ENCODE measurements at regions not wholly inside any gene's neighbourhood (a gene's known extent, or its start where the extent isn't known, plus 50 kb on each side); places are given as distances from the start of the nearest gene placed in this dataset.

DNA sequence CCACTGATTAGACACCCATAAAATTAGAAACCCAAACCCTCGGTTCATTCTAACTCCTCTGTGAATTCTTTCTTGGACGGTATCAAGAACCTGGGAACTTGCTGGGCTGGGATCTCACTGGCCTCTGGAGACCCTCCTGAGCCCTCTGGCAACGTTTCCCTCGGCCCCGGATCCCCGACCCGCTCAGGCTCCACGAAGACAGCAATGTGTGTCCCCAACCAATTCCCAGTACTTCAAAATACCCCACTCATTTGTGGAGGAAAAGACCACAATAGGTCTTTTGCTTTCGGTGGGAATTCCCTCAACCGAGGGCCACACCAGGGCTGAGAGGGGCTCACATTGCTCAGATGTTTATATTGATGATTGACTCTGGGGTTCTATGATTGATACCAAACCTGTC lies 117.9 kb upstream of the PRR20G start:
- Histone ChIP-seq H3K27me3 (replicated peaks) (no peaks in the 10 kb centered on the region), H3K36me3 (replicated peaks) (no peaks in the 10 kb centered on the region), H3K4me3 (ENCODE audit: low read depth, low read length) (no peak overlapping the region), H3K27ac (no peak overlapping the region)
- TF ChIP-seq CTCF (IDR thresholded peaks at IDR 0.05; ENCODE audit: low read depth, low read length, missing control alignments) = no peak
- in situ Hi-C loops (cut with HindIII; ENCODE audit: low pct_ligation_motif_present, low sequenced_read_pairs) = no loop called here
- DNase-seq = no peak

GRCh38 chr3:127405010-127405598 lies 117.3 kb upstream of the PRR20G start:
- Histone ChIP-seq H3K36me3 (replicated peaks) (no peaks in the 10 kb centered on the region), H3K4me3 (ENCODE audit: low read depth, low read length) (no peak overlapping the region), H3K27ac (no peak overlapping the region), H3K27me3 (replicated peaks) (no peaks in the 10 kb centered on the region)
- in situ Hi-C loops (cut with HindIII; ENCODE audit: low pct_ligation_motif_present, low sequenced_read_pairs) = no loop called here
- no peak for TF ChIP-seq CTCF (IDR thresholded peaks at IDR 0.05; ENCODE audit: low read depth, low read length, missing control alignments)
- DNase-seq = no peak

DNA sequence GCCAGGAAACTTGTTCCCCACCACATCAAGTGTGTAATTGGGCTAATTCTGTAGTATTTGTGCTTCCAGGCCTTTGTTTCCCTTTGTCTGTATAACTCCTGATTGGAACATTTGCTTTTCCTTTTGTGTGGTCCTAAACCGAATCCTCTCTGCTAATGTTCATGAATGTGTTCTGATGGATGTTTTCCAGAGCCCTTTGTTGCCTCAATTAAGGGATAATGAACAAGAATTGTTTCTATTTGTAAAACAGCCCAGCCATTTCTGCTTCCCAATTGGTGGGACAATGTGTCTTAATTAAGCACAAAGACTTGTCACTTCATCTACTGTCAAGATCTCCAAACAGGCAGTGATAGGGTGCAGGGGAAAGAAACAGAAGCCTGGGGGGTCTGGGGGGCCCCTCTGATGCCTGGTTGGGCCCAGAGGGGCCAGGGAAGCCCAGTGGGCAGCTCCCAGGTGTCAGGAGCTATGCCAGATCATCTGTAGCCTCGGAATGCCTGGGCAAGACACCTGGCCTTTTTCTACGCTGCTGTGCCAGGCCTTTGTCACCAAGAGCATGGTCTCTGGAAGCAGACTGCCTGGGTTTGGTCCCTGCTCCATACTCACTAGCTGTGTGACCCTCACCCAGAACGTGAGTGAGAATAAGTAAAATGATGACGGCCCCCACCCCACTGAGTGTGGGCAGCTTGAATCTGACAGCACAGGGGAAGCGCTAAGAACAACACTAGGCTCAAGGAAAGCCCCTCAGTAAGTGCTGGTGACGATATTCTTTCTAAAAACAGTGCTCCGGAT lies 116.6 kb upstream of the PRR20G start:
- Histone ChIP-seq H3K4me3 (ENCODE audit: low read depth, low read length) (no peak overlapping the region), H3K36me3 (replicated peaks) (no peaks in the 10 kb centered on the region), H3K27ac (no peak overlapping the region), H3K27me3 (replicated peaks) (no peaks in the 10 kb centered on the region)
- in situ Hi-C loops (cut with HindIII; ENCODE audit: low pct_ligation_motif_present, low sequenced_read_pairs) = no loop called here
- no peak for TF ChIP-seq CTCF (IDR thresholded peaks at IDR 0.05; ENCODE audit: low read depth, low read length, missing control alignments)
- DNase-seq = no peak

DNA sequence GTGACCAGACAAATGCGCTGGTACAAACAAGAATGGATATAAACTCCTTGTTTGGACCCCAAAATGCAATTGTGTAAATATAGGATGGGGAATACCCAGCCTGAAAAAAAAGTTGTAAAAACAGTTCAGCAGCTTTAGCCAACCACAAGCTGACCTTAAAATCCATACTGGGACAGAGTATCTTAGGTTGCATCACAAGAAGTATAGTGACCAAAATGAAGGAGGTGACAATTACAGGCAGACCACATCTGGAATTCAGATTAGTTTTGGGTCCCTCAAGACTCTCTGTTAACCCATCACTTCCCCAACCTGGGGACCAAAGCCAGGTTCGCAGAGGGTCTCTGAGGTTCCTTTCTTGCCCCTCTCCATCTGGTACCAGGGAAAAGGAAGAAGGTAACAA lies 115.9 kb upstream of the PRR20G start:
- DNase-seq = no peak
- in situ Hi-C loops (cut with HindIII; ENCODE audit: low pct_ligation_motif_present, low sequenced_read_pairs) = no loop called here
- Histone ChIP-seq H3K36me3 (replicated peaks) (no peaks in the 10 kb centered on the region), H3K4me3 (ENCODE audit: low read depth, low read length) (no peak overlapping the region), H3K27me3 (replicated peaks) (no peaks in the 10 kb centered on the region), H3K27ac (no peak overlapping the region)
- TF ChIP-seq CTCF (IDR thresholded peaks at IDR 0.05; ENCODE audit: low read depth, low read length, missing control alignments) = no peak

DNA sequence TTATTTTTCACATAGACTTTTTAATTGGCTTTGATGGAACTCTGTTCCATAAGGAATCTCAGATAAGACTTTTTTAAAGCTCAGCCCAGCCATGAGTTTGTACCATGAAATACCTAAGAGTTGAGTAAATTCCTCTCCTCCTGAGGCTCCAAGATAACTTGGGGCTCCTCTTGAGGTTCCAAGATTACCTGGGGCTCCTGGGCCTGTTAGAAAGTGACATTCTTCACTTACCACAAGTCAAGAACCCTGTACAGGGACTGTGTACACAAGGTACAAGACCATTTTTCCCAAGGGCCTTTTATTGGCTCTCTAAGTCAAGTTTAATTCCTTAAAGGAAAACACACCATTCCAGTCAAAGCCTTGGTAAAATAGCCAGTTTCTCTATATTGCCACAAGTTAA lies 111.3 kb upstream of the PRR20G start:
- DNase-seq = no peak
- in situ Hi-C loops (cut with HindIII; ENCODE audit: low pct_ligation_motif_present, low sequenced_read_pairs) = no loop called here
- TF ChIP-seq CTCF (IDR thresholded peaks at IDR 0.05; ENCODE audit: low read depth, low read length, missing control alignments) = no peak

More for the DNA sequence above, 111.3 kb upstream of the PRR20G start:
- H3K36me3 ChIP-seq (replicated peaks) = no peaks in the 10 kb centered on the region
- H3K4me3 ChIP-seq (ENCODE audit: low read depth, low read length) = no peak overlapping the region
- no peaks in the 10 kb centered on the region for H3K27me3 ChIP-seq (replicated peaks)
- no peak overlapping the region for H3K27ac ChIP-seq
